CD14-positive monocyte (primary cell): ENCODE measurements at regions not wholly inside any gene's neighbourhood (a gene's known extent, or its start where the extent isn't known, plus 50 kb on each side); places are given as distances from the start of the nearest gene placed in this dataset.

Experiments used
- DNase-seq, 3 donors: peaks; one replicate each; pipeline ENCODE4 v3.0.0-alpha.2; 2011 to 2022
- H2AFZ ChIP-seq: 2 replicates; pipeline ENCODE4 v1.6.0; 2012; ENCODE audit warnings: mild to moderate bottlenecking, low read depth, low read length, inconsistent platforms; ENCODE audit not compliant: insufficient read depth, poor library complexity, severe bottlenecking
- H3K27ac ChIP-seq, 2 donors: 1 replicate in 1 of 2; 2 replicates in 1 of 2; pipeline ENCODE4 v1.5.1; 2012 to 2013; ENCODE audit warnings: low read length in 2 of 2, control low read depth in 1 of 2, inconsistent platforms in 1 of 2, low read depth in 1 of 2, mild to moderate bottlenecking in 1 of 2
- H3K27me3 ChIP-seq, 2 donors: one replicate each; pipeline versions ENCODE4 v1.6.0 to v1.6.1; 2011 to 2013; ENCODE audit warnings: low read length in 2 of 2; ENCODE audit not compliant: control insufficient read depth in 2 of 2, insufficient read depth in 2 of 2
- H3K36me3 ChIP-seq, 2 donors: replicated peaks in 1 of 2; 1 replicate in 1 of 2; 2 replicates in 1 of 2; pipeline versions ENCODE4 v1.5.1 to v1.6.1; 2012 to 2013; ENCODE audit warnings: low read length in 2 of 2, control low read depth in 1 of 2, inconsistent platforms in 1 of 2, mild to moderate bottlenecking in 1 of 2; ENCODE audit not compliant: insufficient read depth in 2 of 2, control insufficient read depth in 1 of 2
- H3K4me1 ChIP-seq, 2 donors: 1 replicate in 1 of 2; 2 replicates in 1 of 2; pipeline versions ENCODE4 v1.5.1 to v1.6.1; 2012 to 2013; ENCODE audit warnings: low read length in 2 of 2, control low read depth in 1 of 2, inconsistent platforms in 1 of 2, mild to moderate bottlenecking in 1 of 2, moderate library complexity in 1 of 2; ENCODE audit not compliant: insufficient read depth in 2 of 2, control insufficient read depth in 1 of 2
- H3K4me2 ChIP-seq: replicated peaks from 2 replicates; pipeline ENCODE3; 2012; ENCODE audit warnings: low read length, moderate library complexity, mild to moderate bottlenecking; ENCODE audit not compliant: poor library complexity, severe bottlenecking; ENCODE audit errors: extremely low read depth
- H3K4me3 ChIP-seq, 3 experiments: fragments of 200-600 bp in 1 of 3; sonication (generic) in 1 of 3; replicated peaks in 1 of 3; 1 replicate in 2 of 3; 2 replicates in 1 of 3; pipeline ENCODE4 v1.5.1; 2011 to 2013; ENCODE audit warnings: low read length in 3 of 3, mild to moderate bottlenecking in 3 of 3, control low read depth in 2 of 3, low read depth in 2 of 3, inconsistent platforms in 1 of 3, moderate library complexity in 1 of 3
- H3K79me2 ChIP-seq: 2 replicates; pipeline ENCODE4 v1.6.0; 2012; ENCODE audit warnings: mild to moderate bottlenecking, control low read depth, inconsistent platforms, low read length, moderate library complexity; ENCODE audit not compliant: insufficient read depth
- H3K9ac ChIP-seq: 2 replicates; pipeline ENCODE4 v1.6.0; 2017; ENCODE audit warnings: low read length, mild to moderate bottlenecking; ENCODE audit not compliant: insufficient read depth, poor library complexity, severe bottlenecking
- H3K9me3 ChIP-seq, 2 donors: replicated peaks in 1 of 2; 1 replicate in 1 of 2; 2 replicates in 1 of 2; pipeline versions ENCODE4 v1.5.1 to v1.6.1; 2012 to 2013; ENCODE audit warnings: low read length in 2 of 2, control low read depth in 1 of 2; ENCODE audit not compliant: control insufficient read depth in 1 of 2, insufficient read depth in 1 of 2
- H4K20me1 ChIP-seq: 2 replicates; pipeline ENCODE4 v1.6.0; 2012; ENCODE audit warnings: mild to moderate bottlenecking, low read length, control low read depth, moderate library complexity; ENCODE audit not compliant: insufficient read depth
- H3K27ac Mint-ChIP-seq, 7 donors: one replicate each; pipeline ENCODE4 v1.8.0; 2020; ENCODE audit warnings: mild to moderate bottlenecking in 7 of 7, mixed read lengths in 7 of 7, moderate library complexity in 6 of 7, inconsistent platforms in 2 of 7
- H3K27me3 Mint-ChIP-seq, 3 donors: one replicate each; pipeline ENCODE4 v1.8.0; 2021 to 2022; ENCODE audit warnings: low read depth in 3 of 3, mild to moderate bottlenecking in 3 of 3, mixed read lengths in 3 of 3, moderate library complexity in 3 of 3, inconsistent platforms in 1 of 3
- H3K36me3 Mint-ChIP-seq, 2 donors: one replicate each; pipeline ENCODE4 v1.8.0; 2020; ENCODE audit warnings: mixed read lengths in 2 of 2, inconsistent platforms in 1 of 2, mild to moderate bottlenecking in 1 of 2
- H3K4me1 Mint-ChIP-seq: one replicate; pipeline ENCODE4 v1.8.0; 2020; ENCODE audit warnings: mild to moderate bottlenecking, mixed read lengths
- H3K4me3 Mint-ChIP-seq, 2 donors: one replicate each; pipeline ENCODE4 v1.8.0; 2020; ENCODE audit warnings: mild to moderate bottlenecking in 2 of 2, mixed read lengths in 2 of 2, moderate library complexity in 1 of 2
- H3K9me3 Mint-ChIP-seq, 7 donors: one replicate each; pipeline ENCODE4 v1.8.0; 2020 to 2022; ENCODE audit warnings: mixed read lengths in 7 of 7, mild to moderate bottlenecking in 6 of 7, moderate library complexity in 6 of 7, inconsistent platforms in 2 of 7
- CTCF ChIP-seq: fragments of 200-600 bp; IDR thresholded peaks from one replicate; pipeline ENCODE4 v1.8.0; 2022; ENCODE audit warnings: antibody characterized with exemption, mild to moderate bottlenecking
- WGBS: methylation state at CpG from one replicate; pipeline ENCODE4 v1.1.5; 2013; ENCODE audit warnings: missing lambda C conversion rate; ENCODE audit not compliant: insufficient coverage; 5-methylcytosine and 5-hydroxymethylcytosine counted together
- intact Hi-C, 2 donors: fragments of 100-400 bp; cut with micrococcal nuclease; formaldehyde crosslinking; loops; one replicate each; pipeline versions ENCODE4 v1.15.0 to v1.15.1; 2023

GRCh38 chr15:100730129-100730528, 127.7 kb downstream of the ASB7 start:
- Histone ChIP-seq H3K9me3 (peaks cover 0 to 10% of the 10 kb centered on the region in 2 donors), H3K27ac (no peak overlapping the region), H3K4me1 (no peaks in the 10 kb centered on the region), H3K36me3 (no peaks in the 10 kb centered on the region), H2AFZ (no peak overlapping the region), H3K9ac (no peak overlapping the region), H3K4me2 (no peak overlapping the region), H3K4me3 (no peak overlapping the region), H3K79me2 (no peaks in the 10 kb centered on the region), H4K20me1 (no peaks in the 10 kb centered on the region), H3K27me3 (no peaks in the 10 kb centered on the region)
- Mint-ChIP-seq H3K36me3 (no peaks in the 10 kb centered on the region), H3K4me1 (peaks cover 3% of the 10 kb centered on the region), H3K9me3 (peaks cover 4 to 16% (median 8%) of the 10 kb centered on the region in 7 donors), H3K27ac (no peak overlapping the region), H3K27me3 (peaks cover 0 to 20% (median 7%) of the 10 kb centered on the region in 3 donors), H3K4me3 (no peak overlapping the region)
- DNase-seq: no peak
- TF ChIP-seq CTCF: no peak
- intact Hi-C loops: no loop called here
- WGBS: 90% methylated on average over 3 of the region's 7 CpGs

- 100% methylated on average over 1 of the region's 7 CpGs for WGBS
- H3K36me3 Mint-ChIP-seq: no peaks in the 10 kb centered on the region
- H3K27me3 Mint-ChIP-seq: peaks cover 0 to 20% (median 7%) of the 10 kb centered on the region in 3 donors
- DNase-seq: no peak
- H3K4me3 Mint-ChIP-seq: no peak overlapping the region
- intact Hi-C loops: no loop called here
- Histone ChIP-seq H3K9me3 (peaks cover 0 to 10% of the 10 kb centered on the region in 2 donors), H3K9ac (no peak overlapping the region), H4K20me1 (no peaks in the 10 kb centered on the region), H3K27me3 (no peaks in the 10 kb centered on the region), H3K4me1 (no peaks in the 10 kb centered on the region), H3K36me3 (no peaks in the 10 kb centered on the region), H3K4me3 (no peak overlapping the region), H3K27ac (no peak overlapping the region), H3K4me2 (no peak overlapping the region), H3K79me2 (no peaks in the 10 kb centered on the region), H2AFZ (no peak overlapping the region)
- peaks cover 4 to 16% (median 8%) of the 10 kb centered on the region in 7 donors for H3K9me3 Mint-ChIP-seq
- no peak for TF ChIP-seq CTCF
- H3K27ac Mint-ChIP-seq: peak overlapping the region in 1 of 7 donors; percentile 76
- peaks cover 3% of the 10 kb centered on the region for H3K4me1 Mint-ChIP-seq
These were observed 128.4 kb downstream of the ASB7 start for GRCh38 chr15:100730655-100731266.
